Fibroblast of lung (primary cell): ENCODE measurements at regions not wholly inside any gene's neighbourhood (a gene's known extent, or its start where the extent isn't known, plus 50 kb on each side); places are given as distances from the start of the nearest gene placed in this dataset.

Experiments used
- CTCF ChIP-seq, 2 donors: IDR thresholded peaks in 1 of 2; conservative IDR thresholded peaks in 1 of 2; 1 replicate in 1 of 2; 2 replicates in 1 of 2; pipeline ENCODE4 v1.5.1; 2011 to 2012; ENCODE audit warnings: low read length in 2 of 2, control low read depth in 1 of 2, inconsistent platforms in 1 of 2, low read depth in 1 of 2, mild to moderate bottlenecking in 1 of 2
- EZH2 ChIP-seq: IDR thresholded peaks from 2 replicates; pipeline ENCODE4 v1.5.1; 2012; ENCODE audit warnings: low read length, control low read depth, mild to moderate bottlenecking; ENCODE audit errors: missing control alignments

DNA sequence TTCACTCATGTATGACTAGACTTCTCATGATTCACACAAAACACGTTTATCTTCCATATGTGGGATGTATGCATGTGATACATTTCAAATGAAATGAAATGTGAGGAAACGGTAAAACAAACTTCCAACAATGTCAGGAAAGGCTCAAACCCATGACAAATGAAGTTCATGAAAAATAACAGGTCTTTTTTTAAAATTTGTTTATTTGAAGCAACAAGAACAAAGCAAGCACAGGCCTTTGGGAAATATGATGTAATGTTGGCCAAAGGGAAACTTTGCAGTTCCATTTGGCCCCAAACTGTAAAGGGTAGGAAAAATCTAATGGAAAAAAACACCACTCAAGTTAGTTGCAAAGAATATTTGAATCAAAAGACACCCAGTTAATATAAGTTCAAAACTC, 463.8 kb upstream of the ARGLU1 start:
- no peak for TF ChIP-seq CTCF (conservative IDR thresholded peaks at IDR 0.05 in 1 of 2, IDR thresholded peaks at IDR 0.05 in 1 of 2; ENCODE audit: low read depth in 1 of 2, low read length in 2 of 2)
- TF ChIP-seq EZH2: no peak
